ENCODE measurements at regions not wholly inside any gene's neighbourhood (a gene's known extent, or its start where the extent isn't known, plus 50 kb on each side); places are given as distances from the start of the nearest gene placed in this dataset.

DNA sequence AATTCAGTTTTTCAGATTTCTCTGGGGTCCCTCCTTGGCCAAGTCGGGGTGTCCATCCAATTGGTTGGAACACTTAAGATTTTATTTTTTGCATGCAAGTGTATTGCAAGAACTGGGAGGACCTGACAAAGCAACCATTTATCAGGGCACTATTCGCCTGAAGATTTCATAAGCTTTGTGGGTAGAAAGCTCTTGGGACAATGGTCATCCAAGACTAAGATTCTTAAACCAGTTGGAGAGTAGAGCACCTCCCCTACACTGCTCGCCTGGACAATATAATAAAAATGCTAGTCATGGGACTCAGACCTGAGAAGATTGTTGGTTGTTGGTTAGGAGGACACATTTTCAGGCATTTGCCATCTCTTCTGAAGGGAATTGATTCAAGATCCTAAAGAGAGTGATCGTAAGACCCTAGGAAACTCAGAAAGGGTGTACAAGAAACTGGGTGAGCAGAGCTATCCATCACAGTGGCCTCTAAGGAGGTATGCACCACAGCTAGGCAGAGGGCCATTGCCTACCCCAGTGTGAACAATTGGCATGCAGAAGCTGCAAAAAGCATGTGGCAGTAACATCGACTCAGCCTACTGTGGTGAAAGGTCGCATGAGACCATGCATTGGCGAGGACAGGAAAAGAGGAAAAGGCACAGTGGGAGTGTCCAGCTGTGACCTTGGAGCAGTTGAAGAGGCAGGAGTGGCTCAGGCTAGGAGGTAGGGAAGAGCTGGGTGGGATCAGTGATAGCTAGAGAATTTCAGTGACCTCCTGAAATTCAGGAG lies 1235.3 kb upstream of the AUTS2 start:
- H3K36me3 ChIP-seq = no peaks in the 10 kb centered on the region
- no peaks in the 10 kb centered on the region for H3K9me3 ChIP-seq
- H3K4me1 ChIP-seq = no peaks in the 10 kb centered on the region
- ATAC-seq = no peak
- 76 to 90% methylated on average over 2 to 7 of the region's 7 CpGs for WGBS, 2 donors (ENCODE audit: low coverage in 1 of 2)
- H3K4me3 ChIP-seq = no peak overlapping the region
- H3K27me3 ChIP-seq = no peaks in the 10 kb centered on the region
- H3K27ac ChIP-seq = no peak overlapping the region
- TF ChIP-seq POLR2A (IDR thresholded peaks at IDR 0.05) (no peak), POLR2AphosphoS5 (IDR thresholded peaks at IDR 0.05) (no peak), CTCF (IDR thresholded peaks at IDR 0.05) (no peak), EP300 (IDR thresholded peaks at IDR 0.05) (no peak)

DNA sequence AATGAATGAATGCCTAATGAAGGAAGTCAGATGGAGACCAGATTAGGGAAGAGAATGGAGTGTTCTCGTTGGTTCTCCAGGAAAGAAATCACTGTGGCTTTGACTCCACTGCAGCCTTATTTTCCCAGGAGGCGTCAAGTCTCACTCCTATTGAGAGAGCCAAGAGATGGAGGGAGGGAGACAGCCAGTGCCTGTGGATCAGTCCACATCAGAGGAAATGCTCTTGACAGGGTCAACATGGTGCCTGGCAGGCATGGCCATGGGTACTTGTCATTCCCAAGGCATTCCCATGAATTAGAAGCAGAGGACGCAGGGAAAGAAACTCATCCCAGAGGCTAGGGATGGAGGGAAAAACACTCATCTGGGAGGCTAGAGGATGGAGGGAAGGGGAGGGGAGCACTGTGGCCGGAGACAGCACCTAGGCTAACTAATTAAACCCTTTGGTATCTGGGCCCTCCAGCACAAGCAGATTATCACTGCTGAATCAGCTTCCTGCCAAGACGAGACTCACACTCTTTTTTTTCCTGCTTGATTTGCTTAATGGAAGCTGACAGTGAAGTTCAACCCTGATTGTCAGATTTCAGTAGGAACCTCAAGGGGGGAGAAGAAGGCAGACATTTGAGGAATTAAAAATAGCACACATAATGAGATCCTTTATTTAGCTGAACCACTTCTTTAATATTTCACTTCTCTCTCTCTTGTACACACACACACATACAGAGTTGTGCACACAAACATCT lies 1233.2 kb upstream of the AUTS2 start:
- no peaks in the 10 kb centered on the region for H3K27me3 ChIP-seq
- no peak for TF ChIP-seq POLR2A (IDR thresholded peaks at IDR 0.05)
- TF ChIP-seq EP300 (IDR thresholded peaks at IDR 0.05) = no peak
- no peak for TF ChIP-seq CTCF (IDR thresholded peaks at IDR 0.05)
- no peak for ATAC-seq
- H3K4me1 ChIP-seq = no peaks in the 10 kb centered on the region
- H3K9me3 ChIP-seq = no peaks in the 10 kb centered on the region
- no peaks in the 10 kb centered on the region for H3K36me3 ChIP-seq
- no peak overlapping the region for H3K27ac ChIP-seq
- WGBS, 2 donors (ENCODE audit: low coverage in 1 of 2) = 63 to 66% methylated on average over 4 to 5 of the region's 5 CpGs
- no peak overlapping the region for H3K4me3 ChIP-seq

DNA sequence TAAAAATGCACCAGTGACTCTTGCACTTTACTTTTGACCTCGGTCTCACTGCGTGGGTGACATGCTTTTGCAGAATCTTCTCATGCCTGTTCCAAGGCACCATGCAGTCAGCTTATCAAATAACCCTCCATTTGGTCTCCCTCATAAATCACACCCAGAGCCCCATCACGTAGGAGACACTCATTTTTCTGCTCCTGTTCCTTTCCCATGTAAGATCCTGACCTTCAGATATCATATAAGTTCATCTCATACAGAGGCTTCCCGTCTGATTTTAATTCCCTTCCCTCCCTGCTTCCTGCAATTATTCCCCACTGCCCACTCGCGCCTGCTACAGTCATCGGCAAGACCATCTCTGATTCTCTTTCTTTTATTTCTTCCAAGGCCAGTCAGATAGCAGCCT lies 1226.3 kb upstream of the AUTS2 start:
- WGBS, 2 donors (ENCODE audit: low coverage in 1 of 2) = 55 to 66% methylated on average over 7 of the region's 7 CpGs
- no peaks in the 10 kb centered on the region for H3K4me1 ChIP-seq
- no peak overlapping the region for H3K27ac ChIP-seq
- no peaks in the 10 kb centered on the region for H3K9me3 ChIP-seq
- H3K4me3 ChIP-seq = no peak overlapping the region
- TF ChIP-seq CTCF (IDR thresholded peaks at IDR 0.05) (no peak), POLR2AphosphoS5 (IDR thresholded peaks at IDR 0.05) (no peak), EP300 (IDR thresholded peaks at IDR 0.05) (no peak), POLR2A (IDR thresholded peaks at IDR 0.05) (no peak)
- no peaks in the 10 kb centered on the region for H3K27me3 ChIP-seq
- no peak for ATAC-seq
- no peaks in the 10 kb centered on the region for H3K36me3 ChIP-seq

DNA sequence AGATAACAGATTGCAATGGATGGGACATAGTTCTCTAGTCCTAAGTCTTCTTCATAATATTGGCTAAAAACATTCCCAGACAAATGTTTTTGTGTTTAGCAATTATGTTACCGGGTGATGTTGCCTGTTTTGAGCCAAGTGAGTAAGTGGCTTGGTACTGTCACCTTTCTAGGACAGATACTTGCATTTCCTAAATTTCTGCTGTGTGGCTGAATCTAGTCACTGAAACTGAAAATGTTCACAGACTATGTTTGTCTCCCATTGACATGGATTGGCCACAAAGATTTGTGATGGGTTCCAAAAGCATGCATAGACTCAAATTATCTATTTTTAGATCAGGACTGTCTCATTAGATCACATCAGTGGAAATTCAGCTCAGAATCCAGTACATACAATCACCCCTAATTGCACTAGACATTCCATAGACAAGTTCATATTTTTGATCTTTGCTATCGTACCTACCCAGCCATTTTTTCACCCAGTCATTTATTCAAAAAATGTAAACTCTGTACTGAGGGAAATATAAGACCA lies 1222.1 kb upstream of the AUTS2 start:
- no peaks in the 10 kb centered on the region for H3K9me3 ChIP-seq
- no peak overlapping the region for H3K27ac ChIP-seq
- no peaks in the 10 kb centered on the region for H3K27me3 ChIP-seq
- ATAC-seq = no peak
- H3K36me3 ChIP-seq = no peaks in the 10 kb centered on the region
- 31 to 49% methylated on average over 2 of the region's 2 CpGs for WGBS, 2 donors (ENCODE audit: low coverage in 1 of 2)
- H3K4me3 ChIP-seq = no peak overlapping the region
- no peaks in the 10 kb centered on the region for H3K4me1 ChIP-seq
- TF ChIP-seq CTCF (IDR thresholded peaks at IDR 0.05) = no peak
- no peak for TF ChIP-seq POLR2A (IDR thresholded peaks at IDR 0.05)
- TF ChIP-seq EP300 (IDR thresholded peaks at IDR 0.05) = no peak
- TF ChIP-seq POLR2AphosphoS5 (IDR thresholded peaks at IDR 0.05) = no peak

Data from gastroesophageal sphincter (tissue), 4 donors.